Liver (tissue), 8 donors: ENCODE measurements at regions not wholly inside any gene's neighbourhood (a gene's known extent, or its start where the extent isn't known, plus 50 kb on each side); places are given as distances from the start of the nearest gene placed in this dataset.

Experiments used
- DNase-seq: peaks from one replicate; pipeline ENCODE4 v3.0.0-alpha.2; 2017; ENCODE audit warnings: low spot score
- H3K27ac ChIP-seq, 2 donors: one replicate each; pipeline ENCODE4 v1.7.0; 2013; ENCODE audit warnings: inconsistent platforms in 2 of 2, low read length in 2 of 2, control low read depth in 1 of 2, low read depth in 1 of 2, mild to moderate bottlenecking in 1 of 2
- H3K27me3 ChIP-seq, 4 donors: one replicate each; pipeline versions ENCODE4 v1.6.1 to v1.7.0; 2013; ENCODE audit warnings: low read length in 3 of 4, inconsistent platforms in 1 of 4, mild to moderate bottlenecking in 1 of 4, moderate library complexity in 1 of 4; ENCODE audit not compliant: control insufficient read depth in 4 of 4, insufficient read depth in 4 of 4
- H3K36me3 ChIP-seq, 4 donors: one replicate each; pipeline versions ENCODE4 v1.6.1 to v1.7.0; 2013; ENCODE audit warnings: low read length in 3 of 4, mild to moderate bottlenecking in 3 of 4, low read depth in 1 of 4, moderate library complexity in 1 of 4; ENCODE audit not compliant: control insufficient read depth in 4 of 4, insufficient read depth in 3 of 4
- H3K4me1 ChIP-seq, 4 donors: one replicate each; pipeline versions ENCODE4 v1.6.1 to v1.7.0; 2013; ENCODE audit warnings: low read length in 3 of 4, mild to moderate bottlenecking in 3 of 4, moderate library complexity in 1 of 4; ENCODE audit not compliant: control insufficient read depth in 4 of 4, insufficient read depth in 4 of 4
- H3K4me3 ChIP-seq, 3 donors: one replicate each; pipeline versions ENCODE4 v1.6.1 to v1.7.0; 2013; ENCODE audit warnings: low read length in 3 of 3, control low read depth in 1 of 3, low read depth in 1 of 3, mild to moderate bottlenecking in 1 of 3
- H3K9ac ChIP-seq, 2 donors: one replicate each; pipeline ENCODE4 v1.7.0; 2013; ENCODE audit warnings: low read length in 2 of 2, mild to moderate bottlenecking in 2 of 2, moderate library complexity in 2 of 2, control low read depth in 1 of 2, low read depth in 1 of 2
- H3K9me3 ChIP-seq, 4 donors: one replicate each; pipeline versions ENCODE4 v1.6.1 to v1.7.0; 2013; ENCODE audit warnings: low read length in 3 of 4; ENCODE audit not compliant: control insufficient read depth in 4 of 4
- ATF3 ChIP-seq: IDR thresholded peaks from 2 replicates; pipeline ENCODE4 v1.6.1; 2016; ENCODE audit warnings: antibody characterized with exemption
- CTCF ChIP-seq: fragments of 150-350 bp; IDR thresholded peaks from 2 replicates; pipeline ENCODE4 v1.5.1; 2017; ENCODE audit warnings: improper control_type of control experiment, low read depth, low read length; ENCODE audit not compliant: missing input control
- EGR1 ChIP-seq, 2 donors: IDR thresholded peaks; 2 replicates each; pipeline ENCODE4 v1.6.1; 2016 to 2018; ENCODE audit warnings: antibody characterized with exemption in 2 of 2, low read depth in 2 of 2
- FOXA1 ChIP-seq: IDR thresholded peaks from 2 replicates; pipeline ENCODE4 v1.6.1; 2016; ENCODE audit warnings: antibody characterized with exemption
- FOXA2 ChIP-seq: IDR thresholded peaks from 2 replicates; pipeline ENCODE4 v1.6.1; 2016; ENCODE audit warnings: antibody characterized with exemption
- GABPA ChIP-seq, 2 donors: IDR thresholded peaks in 1 of 2; conservative IDR thresholded peaks in 1 of 2; 2 replicates each; pipeline ENCODE4 v1.6.1; 2016; ENCODE audit warnings: antibody characterized with exemption in 2 of 2, mild to moderate bottlenecking in 1 of 2, moderate library complexity in 1 of 2
- HNF4A ChIP-seq, 2 donors: conservative IDR thresholded peaks; 2 replicates each; pipeline ENCODE4 v1.6.1; 2016; ENCODE audit warnings: antibody characterized with exemption in 2 of 2, mild to moderate bottlenecking in 2 of 2
- HNF4G ChIP-seq: IDR thresholded peaks from 2 replicates; pipeline ENCODE4 v1.6.1; 2016; ENCODE audit warnings: antibody characterized with exemption
- JUND ChIP-seq, 2 donors: IDR thresholded peaks; 2 replicates each; pipeline ENCODE4 v1.6.1; 2016; ENCODE audit warnings: antibody characterized with exemption in 2 of 2
- MAX ChIP-seq: IDR thresholded peaks from 2 replicates; pipeline ENCODE4 v1.6.1; 2016; ENCODE audit warnings: antibody characterized with exemption
- NR2F2 ChIP-seq: IDR thresholded peaks from 2 replicates; pipeline ENCODE4 v1.6.1; 2016; ENCODE audit warnings: antibody characterized with exemption
- RAD21 ChIP-seq, 2 donors: IDR thresholded peaks; 2 replicates each; pipeline ENCODE4 v1.6.1; 2016; ENCODE audit warnings: antibody characterized with exemption in 2 of 2, mild to moderate bottlenecking in 2 of 2
- REST ChIP-seq: IDR thresholded peaks from 2 replicates; pipeline ENCODE4 v1.6.1; 2016; ENCODE audit warnings: antibody characterized with exemption, mild to moderate bottlenecking
- RXRA ChIP-seq, 2 donors: IDR thresholded peaks; 2 replicates each; pipeline ENCODE4 v1.6.1; 2017 to 2018; ENCODE audit warnings: antibody characterized with exemption in 2 of 2, mild to moderate bottlenecking in 1 of 2
- SP1 ChIP-seq: IDR thresholded peaks from 2 replicates; pipeline ENCODE4 v1.6.1; 2018; ENCODE audit warnings: antibody characterized with exemption, mild to moderate bottlenecking
- TAF1 ChIP-seq: conservative IDR thresholded peaks from 2 replicates; pipeline ENCODE4 v1.6.1; 2016; ENCODE audit warnings: antibody characterized with exemption, mild to moderate bottlenecking
- YY1 ChIP-seq: IDR thresholded peaks from 2 replicates; pipeline ENCODE4 v1.6.1; 2016; ENCODE audit warnings: antibody characterized with exemption, mild to moderate bottlenecking
- ZBTB33 ChIP-seq: IDR thresholded peaks from 2 replicates; pipeline ENCODE4 v1.6.1; 2016; ENCODE audit warnings: antibody characterized with exemption
- WGBS: extraction: QIAGEN DNeasy Blood & Tissue Kit; methylation state at CpG from one replicate; pipeline ENCODE4 v1.1.7; 2013; 5-methylcytosine and 5-hydroxymethylcytosine counted together
- donor health status: healthy.
- donor health status: healthy.
- donor health status: healthy.
- donor health status: healthy.
- donor health status: healthy.

GRCh38 chr4:101696276-101697010, 94.1 kb upstream of the BANK1 start:
- no peak overlapping the region for H3K4me3 ChIP-seq
- H3K4me1 ChIP-seq: no peaks in the 10 kb centered on the region
- no peaks in the 10 kb centered on the region for H3K27me3 ChIP-seq
- DNase-seq: no peak
- H3K36me3 ChIP-seq: no peaks in the 10 kb centered on the region
- H3K9ac ChIP-seq: no peak overlapping the region
- peaks cover 0 to 2% (median 0%) of the 10 kb centered on the region in 4 donors for H3K9me3 ChIP-seq
- TF ChIP-seq EGR1 (IDR thresholded peaks at IDR 0.05; ENCODE audit: low read depth in 2 of 2) (no peak), NR2F2 (no peak), REST (no peak), ATF3 (no peak), FOXA1 (no peak), HNF4G (no peak), TAF1 (no peak), ZBTB33 (no peak), RXRA (IDR thresholded peaks at IDR 0.05) (no peak), GABPA (IDR thresholded peaks at IDR 0.05 in 1 of 2, conservative IDR thresholded peaks at IDR 0.05 in 1 of 2) (no peak), CTCF (no peak), MAX (no peak), FOXA2 (no peak), SP1 (no peak), HNF4A (conservative IDR thresholded peaks at IDR 0.05) (no peak), RAD21 (IDR thresholded peaks at IDR 0.05) (no peak), YY1 (no peak), JUND (IDR thresholded peaks at IDR 0.05) (no peak)
- no peak overlapping the region for H3K27ac ChIP-seq
- 84% methylated on average over 3 of the region's 3 CpGs for WGBS
